GM12878 (cell line): ENCODE measurements at regions not wholly inside any gene's neighbourhood (a gene's known extent, or its start where the extent isn't known, plus 50 kb on each side); places are given as distances from the start of the nearest gene placed in this dataset.

ENCODE experiments used
- ATAC-seq: fragments of 200-7000 bp; cut with Tn5 transposase; 3 replicates; pipeline ENCODE4 v1.9.1; 2020; ENCODE audit warnings: mild to moderate bottlenecking, moderate library complexity
- BruUV-seq: library from RNA; stranded (reverse); fragments of 400-500 nt; replicated peaks from 2 replicates; lab custom pipeline; 2021; lab: Mats Ljungman, UMichigan
- CTCF ChIA-PET: fragments of 300-600 bp; sonication (Branson Sonifier 250); formaldehyde crosslinking; extraction: SDS; loops from one replicate; lab custom pipeline; 2021; ENCODE audit warnings: inconsistent platforms; lab: Yijun Ruan, JAX
- POLR2A ChIA-PET: fragments of 350-600 bp; formaldehyde crosslinking; extraction: SDS; loops from one replicate; lab custom pipeline; 2021; ENCODE audit warnings: inconsistent platforms; lab: Charles Lee
- RAD21 ChIA-PET: fragments of 300-600 bp; sonication (Branson Sonifier 250); formaldehyde crosslinking; loops from one replicate; lab custom pipeline; 2023; ENCODE audit warnings: antibody characterized with exemption; ENCODE audit not compliant: unreplicated experiment; lab: Charles Lee
- SMC1A ChIA-PET: fragments of 300-600 bp; sonication (Branson Sonifier 250); formaldehyde crosslinking; loops from one replicate; lab custom pipeline; 2023; ENCODE audit not compliant: unreplicated experiment, uncharacterized antibody; lab: Charles Lee
- DNase-seq: peaks from one replicate; pipeline ENCODE4 v3.0.0-alpha.2; 2011; ENCODE audit warnings: low read depth, low spot score
- FAIRE-seq: peaks from 3 replicates; lab custom pipeline; 2011; peaks lifted over from hg19 to GRCh38; lab: Jason Lieb, UNC
- H2AFZ ChIP-seq: 2 replicates; pipeline ENCODE4 v1.6.0; 2011; ENCODE audit warnings: low read depth, low read length, control low read depth; ENCODE audit not compliant: control insufficient read depth
- H3K27ac ChIP-seq: 2 replicates; pipeline ENCODE4 v1.5.1; 2011; ENCODE audit warnings: control low read depth; ENCODE audit not compliant: control insufficient read depth, insufficient read depth
- H3K27me3 ChIP-seq, 2 experiments: replicated peaks in 1 of 2; 2 replicates each; pipeline versions ENCODE4 v1.6.0 to v1.6.1; 2011; ENCODE audit warnings: low read length in 1 of 2; ENCODE audit not compliant: control insufficient read depth in 2 of 2, insufficient read depth in 2 of 2
- H3K36me3 ChIP-seq, 2 experiments: 2 replicates each; pipeline ENCODE4 v1.5.1; 2011; ENCODE audit warnings: low read length in 1 of 2; ENCODE audit not compliant: control insufficient read depth in 2 of 2, insufficient read depth in 2 of 2
- H3K4me1 ChIP-seq: 2 replicates; pipeline ENCODE4 v1.6.1; 2011; ENCODE audit warnings: mild to moderate bottlenecking, low read length, moderate library complexity, mixed read lengths; ENCODE audit not compliant: control insufficient read depth, insufficient read depth
- H3K4me2 ChIP-seq: 2 replicates; pipeline ENCODE4 v1.6.0; 2011; ENCODE audit warnings: control low read depth; ENCODE audit not compliant: control insufficient read depth, insufficient read depth
- H3K4me3 ChIP-seq: fragments of 200-600 bp; sonication (generic); 2 replicates; pipeline ENCODE4 v1.5.1; 2016
- H3K79me2 ChIP-seq: 2 replicates; pipeline ENCODE4 v1.6.0; 2011; ENCODE audit warnings: low read length; ENCODE audit not compliant: control insufficient read depth, insufficient read depth
- H3K9ac ChIP-seq: 2 replicates; pipeline ENCODE4 v1.8.0; 2011; ENCODE audit warnings: low read length, control low read depth, mixed read lengths; ENCODE audit not compliant: control insufficient read depth, insufficient read depth
- H3K9me3 ChIP-seq: replicated peaks from 3 replicates; pipeline ENCODE4 v1.5.1; 2011; ENCODE audit warnings: mild to moderate bottlenecking, low read length; ENCODE audit not compliant: control insufficient read depth, insufficient read depth
- H4K20me1 ChIP-seq: 2 replicates; pipeline ENCODE4 v1.6.0; 2011; ENCODE audit not compliant: control insufficient read depth, insufficient read depth
- BCLAF1 ChIP-seq: fragments of 450-650 bp; IDR thresholded peaks from 2 replicates; pipeline ENCODE4 v1.6.1; 2017; ENCODE audit warnings: antibody characterized with exemption, mild to moderate bottlenecking, moderate library complexity
- HDGF ChIP-seq: fragments of 450-650 bp; IDR thresholded peaks from 2 replicates; pipeline ENCODE4 v1.6.1; 2016; ENCODE audit warnings: antibody characterized with exemption
- HSF1 ChIP-seq: fragments of 150-350 bp; IDR thresholded peaks from 2 replicates; pipeline ENCODE4 v1.6.1; 2014; ENCODE audit warnings: mild to moderate bottlenecking, low read depth, low read length
- RAD21 ChIP-seq: IDR thresholded peaks from 2 replicates; pipeline ENCODE4 v1.6.1; 2011; ENCODE audit warnings: mild to moderate bottlenecking, low read depth, low read length, moderate library complexity; ENCODE audit not compliant: insufficient read depth
- RFX5 ChIP-seq: IDR thresholded peaks from 2 replicates; pipeline ENCODE4 v1.6.1; 2011; ENCODE audit warnings: low read depth, low read length, improper control_type of control experiment
- SMAD5 ChIP-seq: IDR thresholded peaks from 2 replicates; pipeline ENCODE4 v1.6.1; 2016; ENCODE audit warnings: antibody characterized with exemption, low read depth
- YY1 ChIP-seq: IDR thresholded peaks from 2 replicates; pipeline ENCODE4 v1.6.1; 2011; ENCODE audit warnings: low read depth, mild to moderate bottlenecking, low read length
- WGBS: methylation state at CpG from one replicate; pipeline ENCODE4 v1.1.6; 2016; ENCODE audit warnings: low lambda C conversion rate; ENCODE audit not compliant: insufficient replicate concordance, insufficient coverage; ENCODE audit errors: missing lambda C conversion rate; 5-methylcytosine and 5-hydroxymethylcytosine counted together
- in situ Hi-C: fragments of 300-500 bp; cut with MboI; formaldehyde crosslinking; loops from 9 replicates; pipeline ENCODE4 v1.14.3; 2018; ENCODE audit warnings: mixed read lengths
- intact Hi-C: fragments of 100-400 bp; cut with micrococcal nuclease; formaldehyde crosslinking; loops from one replicate; pipeline ENCODE4 v1.14.2; 2022; ENCODE audit not compliant: unreplicated experiment

GRCh38 chr13:37491661-37492060, 106.9 kb downstream of the POSTN start:
- WGBS, result 20% methylated on average over 3 of the region's 3 CpGs
- Histone ChIP-seq H3K36me3 (no peaks in the 10 kb centered on the region), H4K20me1 (no peaks in the 10 kb centered on the region), H3K27ac (no peak overlapping the region), H3K9ac (no peak overlapping the region), H3K79me2 (no peaks in the 10 kb centered on the region), H3K9me3 (no peaks in the 10 kb centered on the region), H3K4me3 (no peak overlapping the region), H3K4me2 (no peak overlapping the region), H3K4me1 (no peaks in the 10 kb centered on the region), H3K27me3 (no peaks in the 10 kb centered on the region), H2AFZ (no peak overlapping the region)
- ChIA-PET CTCF (no interaction called here), POLR2A (no interaction called here), SMC1A (interaction anchor here (0.6 kb wide), 1 partner anchor 342 kb away, joined by 3 read pairs; no protein-coding TSS in a partner anchor), RAD21 (no interaction called here)
- BruUV-seq, result no TSS peak
- in situ Hi-C loops (no loop called here), intact Hi-C loops (no loop called here)
- FAIRE-seq (no peak), DNase-seq (no peak), ATAC-seq (no peak)
- no peak for TF ChIP-seq HDGF
- no peak for TF ChIP-seq RFX5
- no peak for TF ChIP-seq RAD21
- TF ChIP-seq YY1, result no peak
- TF ChIP-seq SMAD5, result no peak
- no peak for TF ChIP-seq HSF1
- TF ChIP-seq BCLAF1, result no peak
